ENCODE measurements at regions not wholly inside any gene's neighbourhood (a gene's known extent, or its start where the extent isn't known, plus 50 kb on each side); places are given as distances from the start of the nearest gene placed in this dataset.

- Histone ChIP-seq H3K18ac (ENCODE audit: low read depth, low read length) (no peak overlapping the region), H3K9me3 (ENCODE audit: control insufficient read depth, insufficient read depth, low read length) (peaks cover 15% of the 10 kb centered on the region), H2BK20ac (ENCODE audit: low read depth, low read length) (no peak overlapping the region), H2BK15ac (ENCODE audit: low read depth, low read length) (no peak overlapping the region), H3K9me1 (ENCODE audit: insufficient read depth, low read length) (no peaks in the 10 kb centered on the region), H3K27ac (ENCODE audit: insufficient read depth, low read length) (no peak overlapping the region), H2AK9ac (replicated peaks; ENCODE audit: low read depth, low read length, poor library complexity) (no peak overlapping the region), H4K5ac (ENCODE audit: low read depth, low read length) (no peak overlapping the region), H3K56ac (ENCODE audit: extremely low read depth, insufficient read depth, low read length) (no peak overlapping the region), H3K4me2 (ENCODE audit: low read depth, low read length) (no peak overlapping the region), H3K4me1 (ENCODE audit: control insufficient read depth, insufficient read depth, low read length) (no peaks in the 10 kb centered on the region), H3K27me3 (ENCODE audit: control insufficient read depth, insufficient read depth, low read length) (no peaks in the 10 kb centered on the region), H3K14ac (replicated peaks; ENCODE audit: low read depth, low read length) (no peak overlapping the region), H4K20me1 (ENCODE audit: insufficient read depth, low read length) (no peaks in the 10 kb centered on the region), H3K36me3 (ENCODE audit: control insufficient read depth, insufficient read depth, low read length) (no peaks in the 10 kb centered on the region), H3K4ac (ENCODE audit: low read depth, low read length) (no peak overlapping the region), H2BK5ac (ENCODE audit: low read depth, low read length, poor library complexity, severe bottlenecking) (no peak overlapping the region), H2BK120ac (ENCODE audit: low read depth, low read length) (no peak overlapping the region), H3K23ac (ENCODE audit: low read depth, low read length) (no peak overlapping the region), H3K79me1 (ENCODE audit: low read depth in 1 of 2, low read length in 2 of 2) (no peaks in the 10 kb centered on the region), H3K9ac (ENCODE audit: low read depth, low read length) (no peak overlapping the region), H2AK5ac (ENCODE audit: low read depth, low read length) (no peak overlapping the region), H4K91ac (ENCODE audit: insufficient read depth, low read depth, low read length) (no peak overlapping the region), H3K4me3 (ENCODE audit: insufficient read depth, low read depth, low read length) (no peak overlapping the region), H4K8ac (ENCODE audit: low read depth in 2 of 2, low read length in 2 of 2) (no peak overlapping the region), H2AFZ (replicated peaks; ENCODE audit: low read length, poor library complexity) (no peak overlapping the region)
- dilution Hi-C loops (cut with HindIII; ENCODE audit: low sequenced_read_pairs, unreplicated experiment), result no loop called here
- intact Hi-C loops (cut with micrococcal nuclease), result no loop called here
- TF ChIP-seq RFX5 (IDR thresholded peaks at IDR 0.05; ENCODE audit: low read depth, low read length), result no peak
- no peak for TF ChIP-seq CEBPB (IDR thresholded peaks at IDR 0.05; ENCODE audit: low read depth, low read length)
- 45% methylated on average over 5 of the region's 5 CpGs; no CpG with 5 or more reads in 1 of the 2 experiments for WGBS, 2 experiments (ENCODE audit: extremely low coverage in 2 of 2, insufficient read length in 1 of 2)
- in situ Hi-C loops (cut with MboI; ENCODE audit: low sequenced_read_pairs), result no loop called here
- ChIA-PET POLR2A (ENCODE audit: unreplicated experiment) (no interaction called here), CTCF (no interaction called here)
- no TSS peak for BruUV-seq (replicated peaks)
- no peak for ATAC-seq (ENCODE audit: low read depth)
- DNase-seq, result no peak
These were observed 788.7 kb upstream of the KLHL29 start for GRCh38 chr2:22596306-22596705.

Data from IMR-90 (cell line).